ENCODE measurements at regions not wholly inside any gene's neighbourhood (a gene's known extent, or its start where the extent isn't known, plus 50 kb on each side); places are given as distances from the start of the nearest gene placed in this dataset.

DNA sequence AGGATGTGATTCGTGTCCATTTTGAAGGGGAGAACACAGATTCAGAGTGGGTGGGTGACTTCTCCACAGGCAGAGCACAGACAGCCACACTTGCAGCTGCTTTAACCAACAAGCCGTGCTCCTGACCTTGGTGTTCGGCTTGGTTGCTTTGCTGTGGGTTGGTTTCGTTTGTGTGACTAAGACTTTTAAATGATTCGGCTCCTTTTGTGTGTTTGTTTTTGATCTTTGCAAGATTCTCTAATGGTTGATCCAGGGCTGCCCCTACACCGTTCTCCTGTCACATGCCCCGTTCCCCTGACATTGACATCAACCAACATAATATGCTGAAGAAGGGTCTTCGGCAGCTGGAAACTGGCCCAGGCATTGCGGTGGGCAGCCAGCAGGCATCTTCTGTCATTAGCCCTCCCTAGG is 95.9 kb upstream of the MBOAT2 start:
- H3K4me3 ChIP-seq = no peak overlapping the region
- TF ChIP-seq POLR2A (IDR thresholded peaks at IDR 0.05) = no peak
- no peak for TF ChIP-seq POLR2AphosphoS5 (IDR thresholded peaks at IDR 0.05)
- no peak for TF ChIP-seq EP300 (IDR thresholded peaks at IDR 0.05)
- TF ChIP-seq, protein P1, sequence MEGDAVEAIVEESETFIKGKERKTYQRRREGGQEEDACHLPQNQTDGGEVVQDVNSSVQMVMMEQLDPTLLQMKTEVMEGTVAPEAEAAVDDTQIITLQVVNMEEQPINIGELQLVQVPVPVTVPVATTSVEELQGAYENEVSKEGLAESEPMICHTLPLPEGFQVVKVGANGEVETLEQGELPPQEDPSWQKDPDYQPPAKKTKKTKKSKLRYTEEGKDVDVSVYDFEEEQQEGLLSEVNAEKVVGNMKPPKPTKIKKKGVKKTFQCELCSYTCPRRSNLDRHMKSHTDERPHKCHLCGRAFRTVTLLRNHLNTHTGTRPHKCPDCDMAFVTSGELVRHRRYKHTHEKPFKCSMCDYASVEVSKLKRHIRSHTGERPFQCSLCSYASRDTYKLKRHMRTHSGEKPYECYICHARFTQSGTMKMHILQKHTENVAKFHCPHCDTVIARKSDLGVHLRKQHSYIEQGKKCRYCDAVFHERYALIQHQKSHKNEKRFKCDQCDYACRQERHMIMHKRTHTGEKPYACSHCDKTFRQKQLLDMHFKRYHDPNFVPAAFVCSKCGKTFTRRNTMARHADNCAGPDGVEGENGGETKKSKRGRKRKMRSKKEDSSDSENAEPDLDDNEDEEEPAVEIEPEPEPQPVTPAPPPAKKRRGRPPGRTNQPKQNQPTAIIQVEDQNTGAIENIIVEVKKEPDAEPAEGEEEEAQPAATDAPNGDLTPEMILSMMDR (IDR thresholded peaks at IDR 0.05) = no peak
- DNase-seq (ENCODE audit: low spot score in 2 of 2) = peak in 1 of 2 donors; percentile 47
- peaks cover 11% of the 10 kb centered on the region for H3K4me1 ChIP-seq
- no peaks in the 10 kb centered on the region for H3K36me3 ChIP-seq
- no peaks in the 10 kb centered on the region for H3K9me3 ChIP-seq
- 79% methylated on average over 9 of the region's 9 CpGs for WGBS
- H3K27ac ChIP-seq = no peak overlapping the region
- H3K27me3 ChIP-seq = no peaks in the 10 kb centered on the region

DNA sequence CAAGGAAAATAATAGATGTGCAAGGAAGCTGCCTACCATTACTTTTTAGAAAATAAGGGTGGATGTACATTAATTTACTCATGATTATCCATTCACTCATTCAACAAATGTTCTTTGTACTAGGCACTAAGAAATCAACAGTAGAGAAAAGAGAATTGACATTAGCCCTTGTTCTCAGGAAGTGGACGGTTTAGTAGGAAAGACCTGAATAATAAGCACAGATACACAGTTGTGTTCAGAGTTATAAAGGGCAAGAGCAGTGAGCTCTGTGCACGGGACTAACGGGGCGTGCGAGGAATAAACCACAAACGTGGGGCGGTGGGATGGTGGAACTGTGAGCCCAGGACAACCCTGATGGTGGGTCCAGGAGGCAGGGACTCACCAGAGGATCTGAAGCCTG is 94.4 kb upstream of the MBOAT2 start:
- TF ChIP-seq, protein P1 (IDR thresholded peaks at IDR 0.05) = no peak
- TF ChIP-seq POLR2A (IDR thresholded peaks at IDR 0.05) = no peak
- no peak for TF ChIP-seq EP300 (IDR thresholded peaks at IDR 0.05)
- TF ChIP-seq POLR2AphosphoS5 (IDR thresholded peaks at IDR 0.05) = no peak
- WGBS = 90% methylated on average over 7 of the region's 7 CpGs
- DNase-seq (ENCODE audit: low spot score in 2 of 2) = no peak

DNA sequence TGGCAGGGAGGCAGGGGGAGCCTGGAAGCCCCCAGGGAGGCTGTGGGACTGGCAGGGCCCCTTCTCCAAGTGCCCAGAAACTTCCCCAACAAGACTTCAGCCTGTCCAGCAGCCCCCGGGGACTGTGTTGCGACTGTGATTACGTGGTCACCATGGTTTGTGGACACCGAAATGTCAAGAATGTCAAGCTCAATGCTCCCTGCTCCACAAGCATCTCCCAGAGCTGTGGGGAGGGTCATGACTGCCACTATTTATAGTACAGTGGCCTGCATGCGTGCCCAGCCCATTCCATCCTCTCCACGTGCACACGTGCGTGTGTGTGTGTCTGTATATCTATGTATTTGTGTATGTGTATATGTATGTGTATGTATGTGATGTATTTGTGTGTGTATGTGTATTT is 93.8 kb upstream of the MBOAT2 start:
- Histone ChIP-seq H3K27ac (no peak overlapping the region), H3K4me3 (no peak overlapping the region), H3K27me3 (peaks cover 4% of the 10 kb centered on the region), H3K9me3 (no peaks in the 10 kb centered on the region), H3K4me1 (peaks cover 11% of the 10 kb centered on the region), H3K36me3 (no peaks in the 10 kb centered on the region)
- DNase-seq (ENCODE audit: low spot score in 2 of 2) = no peak
- no peak for TF ChIP-seq EP300 (IDR thresholded peaks at IDR 0.05)
- TF ChIP-seq, protein P1 (IDR thresholded peaks at IDR 0.05) = no peak
- no peak for TF ChIP-seq POLR2A (IDR thresholded peaks at IDR 0.05)
- no peak for TF ChIP-seq POLR2AphosphoS5 (IDR thresholded peaks at IDR 0.05)
- WGBS = 88% methylated on average over 5 of the region's 8 CpGs

More for the DNA sequence above, 94.4 kb upstream of the MBOAT2 start:
- Histone ChIP-seq H3K4me3 (no peak overlapping the region), H3K27me3 (peaks cover 4% of the 10 kb centered on the region), H3K27ac (no peak overlapping the region), H3K36me3 (no peaks in the 10 kb centered on the region), H3K9me3 (no peaks in the 10 kb centered on the region), H3K4me1 (peaks cover 11% of the 10 kb centered on the region)

DNA sequence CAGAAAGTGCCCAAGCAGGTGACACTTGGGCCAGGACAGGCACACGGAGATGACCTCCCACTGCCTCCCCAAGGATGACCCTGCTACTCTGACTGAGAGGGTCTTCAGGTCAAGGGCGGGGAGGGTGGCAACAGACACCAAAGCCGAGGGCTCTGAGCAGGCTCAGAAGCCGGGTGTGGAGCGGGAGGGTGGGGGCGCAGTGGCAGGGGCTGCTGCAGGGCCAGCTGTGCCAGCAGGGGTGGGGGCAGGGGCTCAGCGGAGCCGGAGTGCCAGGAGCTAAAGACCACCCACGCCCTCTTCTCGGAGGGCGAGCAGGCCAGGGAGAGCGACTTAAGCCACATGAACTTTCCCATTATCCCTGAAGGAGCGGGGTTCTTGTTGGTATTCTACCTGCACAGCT is 93.3 kb upstream of the MBOAT2 start:
- 93% methylated on average over 12 of the region's 13 CpGs for WGBS
- Histone ChIP-seq H3K36me3 (no peaks in the 10 kb centered on the region), H3K9me3 (no peaks in the 10 kb centered on the region), H3K4me3 (no peak overlapping the region), H3K27me3 (peaks cover 4% of the 10 kb centered on the region), H3K27ac (no peak overlapping the region), H3K4me1 (peaks cover 11% of the 10 kb centered on the region)
- no peak for DNase-seq (ENCODE audit: low spot score in 2 of 2)
- TF ChIP-seq, protein P1 (IDR thresholded peaks at IDR 0.05) = no peak
- TF ChIP-seq POLR2A (IDR thresholded peaks at IDR 0.05) = no peak
- no peak for TF ChIP-seq EP300 (IDR thresholded peaks at IDR 0.05)
- no peak for TF ChIP-seq POLR2AphosphoS5 (IDR thresholded peaks at IDR 0.05)

DNA sequence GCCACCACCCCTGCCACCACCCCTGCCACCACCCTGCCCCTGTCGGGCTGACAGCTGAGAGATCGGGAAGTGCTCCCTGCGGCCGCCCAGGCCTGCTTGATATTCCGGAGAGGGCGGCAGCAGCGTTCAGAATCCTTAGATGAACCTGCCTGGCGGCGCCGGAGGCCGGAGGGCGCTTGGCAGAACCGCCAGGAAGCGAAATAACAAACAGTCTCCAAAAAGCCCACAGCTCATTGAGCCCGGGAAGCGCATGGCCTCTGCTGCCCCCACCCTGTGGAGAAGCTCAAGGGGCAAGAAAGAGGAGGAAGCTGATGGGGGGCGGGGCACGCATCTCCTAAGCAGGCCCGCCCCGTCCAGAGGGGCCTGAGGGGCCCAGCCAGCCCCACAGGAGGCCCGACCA is 92.2 kb upstream of the MBOAT2 start:
- TF ChIP-seq, protein P1 (IDR thresholded peaks at IDR 0.05) = no peak
- TF ChIP-seq POLR2A (IDR thresholded peaks at IDR 0.05) (no peak), EP300 (IDR thresholded peaks at IDR 0.05) (no peak), POLR2AphosphoS5 (IDR thresholded peaks at IDR 0.05) (no peak)
- DNase-seq (ENCODE audit: low spot score in 2 of 2) = no peak
- H3K9me3 ChIP-seq = no peaks in the 10 kb centered on the region
- H3K27me3 ChIP-seq = peaks cover 4% of the 10 kb centered on the region
- peaks cover 11% of the 10 kb centered on the region for H3K4me1 ChIP-seq
- H3K36me3 ChIP-seq = no peaks in the 10 kb centered on the region
- peak overlapping the region; percentile 8 for H3K4me3 ChIP-seq
- H3K27ac ChIP-seq = no peak overlapping the region
- WGBS = 9% methylated on average over 4 of the region's 21 CpGs

Measured in suprapubic skin (tissue), 4 donors.